ENCODE measurements at regions not wholly inside any gene's neighbourhood (a gene's known extent, or its start where the extent isn't known, plus 50 kb on each side); places are given as distances from the start of the nearest gene placed in this dataset.

GRCh38 chr20:50273601-50274491 lies 83.2 kb downstream of the CEBPB start:
- DNase-seq (ENCODE audit: low read depth), result no peak

GRCh38 chr20:50274570-50275430 lies 84.2 kb downstream of the CEBPB start:
- DNase-seq (ENCODE audit: low read depth), result no peak

GRCh38 chr20:50276119-50277063 lies 85.8 kb downstream of the CEBPB start:
- DNase-seq (ENCODE audit: low read depth), result no peak

- DNase-seq (ENCODE audit: low read depth), result no peak
These were observed 86.4 kb downstream of the CEBPB start for GRCh38 chr20:50277064-50277415.

- DNase-seq (ENCODE audit: low read depth), result no peak
These were observed 87.1 kb downstream of the CEBPB start for GRCh38 chr20:50277460-50278376.

GRCh38 chr20:50278377-50278683 lies 87.7 kb downstream of the CEBPB start:
- no peak for DNase-seq (ENCODE audit: low read depth)

GRCh38 chr20:50278684-50279531 lies 88.3 kb downstream of the CEBPB start:
- DNase-seq (ENCODE audit: low read depth), result no peak

GRCh38 chr20:50279988-50280850 lies 89.6 kb downstream of the CEBPB start:
- no peak for DNase-seq (ENCODE audit: low read depth)

- DNase-seq (ENCODE audit: low read depth), result no peak
These were observed 90.4 kb downstream of the CEBPB start for GRCh38 chr20:50280851-50281655.

GRCh38 chr20:50281831-50282591 lies 91.4 kb downstream of the CEBPB start:
- no peak for DNase-seq (ENCODE audit: low read depth)

GRCh38 chr20:50282592-50283241 lies 92.1 kb downstream of the CEBPB start:
- no peak for DNase-seq (ENCODE audit: low read depth)

- DNase-seq (ENCODE audit: low read depth), result no peak
These were observed 92.7 kb downstream of the CEBPB start for GRCh38 chr20:50283370-50283769.

GRCh38 chr20:50283922-50284810 lies 93.5 kb downstream of the CEBPB start:
- DNase-seq (ENCODE audit: low read depth), result no peak

- DNase-seq (ENCODE audit: low read depth), result no peak
These were observed 94.3 kb downstream of the CEBPB start for GRCh38 chr20:50284811-50285375.
